ENCODE measurements at regions not wholly inside any gene's neighbourhood (a gene's known extent, or its start where the extent isn't known, plus 50 kb on each side); places are given as distances from the start of the nearest gene placed in this dataset.

DNA sequence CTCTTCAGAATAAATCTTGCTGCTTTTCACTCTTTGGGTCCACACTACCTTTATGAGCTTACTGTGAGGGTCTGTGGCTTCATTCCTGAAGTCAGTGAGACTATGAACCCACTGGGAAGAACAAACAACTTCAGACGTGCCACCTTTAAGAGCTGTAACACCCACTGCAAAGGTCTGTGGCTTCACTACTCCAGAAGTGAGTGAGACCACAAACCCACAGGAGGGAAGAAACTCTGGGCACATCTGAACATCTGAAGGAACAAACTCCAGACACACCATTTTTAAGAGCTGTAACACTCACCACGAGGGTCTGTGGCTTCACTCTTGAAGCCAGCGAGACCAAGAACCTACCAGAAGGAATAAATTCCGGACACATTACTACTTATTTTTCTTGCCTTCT lies 964.1 kb upstream of the NXPH2 start:
- TF ChIP-seq, protein P1, sequence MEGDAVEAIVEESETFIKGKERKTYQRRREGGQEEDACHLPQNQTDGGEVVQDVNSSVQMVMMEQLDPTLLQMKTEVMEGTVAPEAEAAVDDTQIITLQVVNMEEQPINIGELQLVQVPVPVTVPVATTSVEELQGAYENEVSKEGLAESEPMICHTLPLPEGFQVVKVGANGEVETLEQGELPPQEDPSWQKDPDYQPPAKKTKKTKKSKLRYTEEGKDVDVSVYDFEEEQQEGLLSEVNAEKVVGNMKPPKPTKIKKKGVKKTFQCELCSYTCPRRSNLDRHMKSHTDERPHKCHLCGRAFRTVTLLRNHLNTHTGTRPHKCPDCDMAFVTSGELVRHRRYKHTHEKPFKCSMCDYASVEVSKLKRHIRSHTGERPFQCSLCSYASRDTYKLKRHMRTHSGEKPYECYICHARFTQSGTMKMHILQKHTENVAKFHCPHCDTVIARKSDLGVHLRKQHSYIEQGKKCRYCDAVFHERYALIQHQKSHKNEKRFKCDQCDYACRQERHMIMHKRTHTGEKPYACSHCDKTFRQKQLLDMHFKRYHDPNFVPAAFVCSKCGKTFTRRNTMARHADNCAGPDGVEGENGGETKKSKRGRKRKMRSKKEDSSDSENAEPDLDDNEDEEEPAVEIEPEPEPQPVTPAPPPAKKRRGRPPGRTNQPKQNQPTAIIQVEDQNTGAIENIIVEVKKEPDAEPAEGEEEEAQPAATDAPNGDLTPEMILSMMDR (IDR thresholded peaks at IDR 0.05; ENCODE audit: insufficient read depth, low read length): no peak
- TF ChIP-seq, protein P2, sequence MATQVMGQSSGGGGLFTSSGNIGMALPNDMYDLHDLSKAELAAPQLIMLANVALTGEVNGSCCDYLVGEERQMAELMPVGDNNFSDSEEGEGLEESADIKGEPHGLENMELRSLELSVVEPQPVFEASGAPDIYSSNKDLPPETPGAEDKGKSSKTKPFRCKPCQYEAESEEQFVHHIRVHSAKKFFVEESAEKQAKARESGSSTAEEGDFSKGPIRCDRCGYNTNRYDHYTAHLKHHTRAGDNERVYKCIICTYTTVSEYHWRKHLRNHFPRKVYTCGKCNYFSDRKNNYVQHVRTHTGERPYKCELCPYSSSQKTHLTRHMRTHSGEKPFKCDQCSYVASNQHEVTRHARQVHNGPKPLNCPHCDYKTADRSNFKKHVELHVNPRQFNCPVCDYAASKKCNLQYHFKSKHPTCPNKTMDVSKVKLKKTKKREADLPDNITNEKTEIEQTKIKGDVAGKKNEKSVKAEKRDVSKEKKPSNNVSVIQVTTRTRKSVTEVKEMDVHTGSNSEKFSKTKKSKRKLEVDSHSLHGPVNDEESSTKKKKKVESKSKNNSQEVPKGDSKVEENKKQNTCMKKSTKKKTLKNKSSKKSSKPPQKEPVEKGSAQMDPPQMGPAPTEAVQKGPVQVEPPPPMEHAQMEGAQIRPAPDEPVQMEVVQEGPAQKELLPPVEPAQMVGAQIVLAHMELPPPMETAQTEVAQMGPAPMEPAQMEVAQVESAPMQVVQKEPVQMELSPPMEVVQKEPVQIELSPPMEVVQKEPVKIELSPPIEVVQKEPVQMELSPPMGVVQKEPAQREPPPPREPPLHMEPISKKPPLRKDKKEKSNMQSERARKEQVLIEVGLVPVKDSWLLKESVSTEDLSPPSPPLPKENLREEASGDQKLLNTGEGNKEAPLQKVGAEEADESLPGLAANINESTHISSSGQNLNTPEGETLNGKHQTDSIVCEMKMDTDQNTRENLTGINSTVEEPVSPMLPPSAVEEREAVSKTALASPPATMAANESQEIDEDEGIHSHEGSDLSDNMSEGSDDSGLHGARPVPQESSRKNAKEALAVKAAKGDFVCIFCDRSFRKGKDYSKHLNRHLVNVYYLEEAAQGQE (IDR thresholded peaks at IDR 0.05; ENCODE audit: insufficient replicate concordance, low read depth): no peak
- TF ChIP-seq POLR2AphosphoS5 (IDR thresholded peaks at IDR 0.05; ENCODE audit: low read depth): no peak
